Left lobe of liver (tissue), 2 donors: ENCODE measurements at regions not wholly inside any gene's neighbourhood (a gene's known extent, or its start where the extent isn't known, plus 50 kb on each side); places are given as distances from the start of the nearest gene placed in this dataset.

Experiments used
- ATAC-seq: fragments of 200-7000 bp; cut with Tn5 transposase; one replicate; pipeline ENCODE4 v1.9.1; 2020; ENCODE audit warnings: mild to moderate bottlenecking, moderate library complexity
- DNase-seq: peaks from one replicate; pipeline ENCODE4 v3.0.0-alpha.2; 2020; ENCODE audit warnings: low spot score
- donor health status: DM: no; HTN: no; CAD: no; lungs with moderate emphysema.
- donor health status: DM: no; HTN: yes; CAD: no.

GRCh38 chr10:108749042-108749441, 1174.3 kb downstream of the XPNPEP1 start:
- ATAC-seq (no peak), DNase-seq (no peak)

GRCh38 chr10:108736111-108736510, 1187.2 kb downstream of the XPNPEP1 start:
- DNase-seq (no peak), ATAC-seq (no peak)

- no peak for DNase-seq
- no peak for ATAC-seq
Observed at GRCh38 chr10:108735380-108735779, 1187.9 kb downstream of the XPNPEP1 start.

- ATAC-seq, result no peak
Observed at GRCh38 chr10:108721874-108722273, 1201.4 kb downstream of the XPNPEP1 start.

GRCh38 chr10:108716352-108716751, 1207.0 kb downstream of the XPNPEP1 start:
- ATAC-seq (no peak), DNase-seq (no peak)

More at GRCh38 chr10:108721874-108722273, 1201.4 kb downstream of the XPNPEP1 start:
- DNase-seq, result no peak

DNA sequence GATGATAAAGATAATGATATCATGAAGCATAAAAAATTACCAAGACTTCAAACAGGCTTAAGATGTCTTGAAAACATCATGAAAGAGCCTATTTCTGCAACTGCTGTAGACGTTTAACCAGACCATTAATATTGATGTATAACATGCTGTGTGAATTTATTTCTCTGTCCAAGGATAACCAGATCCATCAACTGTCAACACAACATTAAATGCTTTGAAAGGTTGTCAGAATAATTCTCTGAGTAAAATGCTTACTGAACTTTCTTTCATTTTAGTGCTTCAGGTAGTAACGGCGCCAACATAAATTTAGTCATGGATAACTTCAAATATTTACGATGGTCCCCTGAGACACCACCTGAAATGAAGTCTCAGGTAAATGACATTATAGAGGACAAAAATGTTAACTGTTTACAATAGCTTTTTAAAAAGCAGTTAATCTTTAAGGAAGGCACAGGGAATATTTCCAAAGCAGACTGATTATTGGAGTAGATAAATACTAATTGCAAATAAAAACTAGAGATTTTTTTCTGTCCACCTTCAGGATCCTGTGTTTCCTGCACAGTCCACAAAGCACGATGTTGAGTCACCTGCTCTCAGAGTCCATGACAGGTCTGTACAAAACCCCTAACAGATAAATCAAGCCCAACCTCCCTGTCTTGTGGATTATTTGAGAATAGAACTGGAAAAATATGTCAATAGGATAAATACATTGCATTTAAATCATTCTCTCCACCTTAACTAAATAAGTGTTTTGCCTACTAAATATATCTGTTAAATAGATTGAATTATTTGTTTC, 1213.2 kb downstream of the XPNPEP1 start:
- DNase-seq (no peak), ATAC-seq (no peak)

- no peak for ATAC-seq
- DNase-seq, result no peak
Observed at GRCh38 chr10:108708363-108708762, 1214.9 kb downstream of the XPNPEP1 start.

DNA sequence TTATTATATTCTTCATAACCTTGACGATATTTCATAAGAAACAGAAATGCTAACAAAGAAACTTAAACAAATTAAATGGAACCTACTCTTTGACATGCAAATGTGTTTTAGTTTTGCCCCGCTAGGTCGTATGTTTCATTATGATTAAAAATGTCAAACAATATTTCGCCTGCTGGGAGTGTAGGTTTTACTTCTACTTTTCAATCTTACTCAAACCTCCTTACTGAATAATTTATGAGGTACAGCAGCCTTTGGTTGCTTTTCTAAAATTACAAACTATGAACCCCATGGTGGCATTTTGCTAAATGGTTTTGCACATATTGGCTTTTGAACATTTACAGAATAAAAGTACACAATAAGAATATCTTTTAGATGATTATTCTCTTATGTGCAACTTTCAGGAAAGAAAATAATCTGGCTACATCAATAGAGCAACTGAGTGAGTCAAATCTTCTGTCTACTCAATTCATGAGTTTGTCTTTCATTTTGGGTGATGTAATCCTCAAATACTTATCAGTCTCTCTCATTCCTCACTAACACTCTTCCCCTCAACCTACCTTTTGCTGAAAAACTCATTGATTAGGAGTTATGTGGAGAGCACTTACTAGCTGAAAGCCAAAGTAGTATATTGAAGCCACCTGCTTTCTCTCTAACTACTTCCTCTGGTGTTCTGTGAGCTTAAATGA, 1226.4 kb downstream of the XPNPEP1 start:
- ATAC-seq, result no peak
- DNase-seq, result no peak

GRCh38 chr10:108691126-108691525, 1232.2 kb downstream of the XPNPEP1 start:
- DNase-seq (no peak), ATAC-seq (no peak)

DNA sequence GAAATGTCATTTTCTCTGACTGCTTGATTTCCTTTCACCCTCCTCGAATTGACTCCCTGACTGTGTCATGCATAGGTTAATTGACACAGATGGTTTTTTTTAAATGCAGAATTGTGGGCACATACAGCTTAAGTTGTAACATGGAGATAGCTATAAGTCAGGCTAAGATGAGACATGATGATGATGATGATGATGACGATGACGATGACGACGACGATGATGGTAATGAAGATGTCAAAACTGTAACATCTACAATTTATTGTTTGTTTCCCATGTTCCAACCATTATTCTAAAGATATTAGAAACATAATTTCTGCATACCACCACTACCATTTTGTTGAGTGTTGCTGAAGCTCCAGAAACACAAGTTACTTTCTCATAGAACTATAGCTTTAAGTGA, 1232.8 kb downstream of the XPNPEP1 start:
- DNase-seq, result no peak
- no peak for ATAC-seq

GRCh38 chr10:108689891-108690290, 1233.4 kb downstream of the XPNPEP1 start:
- DNase-seq (no peak), ATAC-seq (no peak)

GRCh38 chr10:108688314-108688713, 1235.0 kb downstream of the XPNPEP1 start:
- no peak for DNase-seq

GRCh38 chr10:108685863-108686531, 1237.3 kb downstream of the XPNPEP1 start:
- ATAC-seq, result no peak

More at GRCh38 chr10:108688314-108688713, 1235.0 kb downstream of the XPNPEP1 start:
- ATAC-seq, result no peak

GRCh38 chr10:108684431-108684830, 1238.9 kb downstream of the XPNPEP1 start:
- DNase-seq, result no peak
- ATAC-seq, result no peak

More at GRCh38 chr10:108685863-108686531, 1237.3 kb downstream of the XPNPEP1 start:
- no peak for DNase-seq

- ATAC-seq (no peak), DNase-seq (no peak)
Observed at GRCh38 chr10:108673741-108674140, 1249.6 kb downstream of the XPNPEP1 start.

DNA sequence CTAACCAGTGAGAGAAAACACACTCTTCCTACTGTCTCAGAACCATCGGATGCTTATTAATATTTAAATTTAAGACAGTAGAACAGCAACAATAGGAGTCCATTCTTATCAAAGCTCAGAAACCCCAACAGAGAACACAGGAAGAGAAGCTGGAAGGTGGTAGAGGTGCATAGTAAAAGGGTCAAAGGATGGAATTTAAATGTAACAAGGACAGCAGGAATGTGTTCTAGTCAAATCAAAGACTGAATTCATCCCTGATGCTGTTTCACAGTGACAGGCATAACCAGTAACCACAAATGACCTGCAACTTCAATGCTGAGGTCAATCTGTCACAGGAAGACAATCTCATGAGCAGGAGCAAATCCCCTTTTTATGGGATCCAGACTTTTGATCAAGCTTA, 1259.7 kb downstream of the XPNPEP1 start:
- no peak for ATAC-seq
- DNase-seq, result no peak

- ATAC-seq, result no peak
Observed at GRCh38 chr10:108662975-108663374, 1260.3 kb downstream of the XPNPEP1 start.

DNA sequence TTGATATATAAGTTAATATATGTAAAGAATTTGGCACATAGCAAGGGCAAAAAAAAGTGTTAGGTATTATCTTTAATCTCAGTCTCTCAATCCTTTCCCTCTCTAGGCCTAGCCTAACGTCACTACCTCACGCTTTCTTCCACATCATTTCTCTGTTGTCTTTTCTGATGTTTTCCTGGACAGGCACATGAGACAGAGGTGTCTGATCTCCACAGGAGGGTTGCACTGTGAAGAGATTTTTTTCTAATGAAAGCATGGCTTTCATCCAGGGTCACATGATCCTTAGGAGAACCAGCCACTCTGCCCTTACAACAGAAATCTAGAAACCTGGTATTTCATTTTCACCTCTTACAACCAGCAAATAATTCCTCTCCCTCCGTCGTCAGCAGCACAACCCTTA, 1268.3 kb downstream of the XPNPEP1 start:
- ATAC-seq, result no peak

More at GRCh38 chr10:108662975-108663374, 1260.3 kb downstream of the XPNPEP1 start:
- DNase-seq, result no peak

DNA sequence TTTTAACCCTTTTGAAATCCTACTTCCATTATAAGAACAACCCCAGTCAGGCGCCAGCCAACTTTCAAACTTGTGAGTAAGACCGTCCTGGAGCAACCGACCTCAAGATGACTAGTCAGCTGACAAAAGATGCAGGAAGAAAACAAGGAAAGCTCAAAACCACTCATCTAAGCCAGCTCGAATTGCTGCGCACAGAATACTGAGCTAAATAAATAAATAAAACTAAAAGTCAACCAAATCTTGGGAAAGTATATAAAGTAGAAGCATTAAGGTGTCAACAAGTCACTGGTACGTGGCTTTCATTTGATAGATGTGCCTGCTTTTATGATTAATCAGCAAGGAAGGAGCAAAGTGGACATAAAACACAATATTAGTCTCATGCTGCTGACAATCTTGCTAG, 1269.8 kb downstream of the XPNPEP1 start:
- ATAC-seq (no peak), DNase-seq (no peak)

More for the DNA sequence above, 1268.3 kb downstream of the XPNPEP1 start:
- no peak for DNase-seq

DNA sequence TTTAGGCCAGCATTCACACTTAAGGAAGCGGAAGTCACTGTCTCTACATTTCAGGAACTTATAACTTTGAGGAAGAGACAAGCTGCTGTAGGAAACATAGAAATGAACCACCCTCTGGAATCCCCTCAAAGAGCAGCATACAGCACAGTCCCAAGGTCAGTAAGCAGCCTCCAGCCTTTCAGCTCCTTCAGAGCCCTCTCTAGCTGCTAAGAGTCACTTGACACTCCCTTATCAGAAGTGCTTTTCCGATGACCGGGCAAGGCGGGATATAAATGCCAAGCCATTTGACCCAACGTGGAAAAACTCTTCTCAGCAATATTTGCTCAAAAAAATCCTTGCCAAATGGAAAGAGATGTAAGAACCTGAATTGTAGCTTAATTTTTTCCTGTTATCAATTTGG, 1284.3 kb downstream of the XPNPEP1 start:
- no peak for ATAC-seq
- no peak for DNase-seq

DNA sequence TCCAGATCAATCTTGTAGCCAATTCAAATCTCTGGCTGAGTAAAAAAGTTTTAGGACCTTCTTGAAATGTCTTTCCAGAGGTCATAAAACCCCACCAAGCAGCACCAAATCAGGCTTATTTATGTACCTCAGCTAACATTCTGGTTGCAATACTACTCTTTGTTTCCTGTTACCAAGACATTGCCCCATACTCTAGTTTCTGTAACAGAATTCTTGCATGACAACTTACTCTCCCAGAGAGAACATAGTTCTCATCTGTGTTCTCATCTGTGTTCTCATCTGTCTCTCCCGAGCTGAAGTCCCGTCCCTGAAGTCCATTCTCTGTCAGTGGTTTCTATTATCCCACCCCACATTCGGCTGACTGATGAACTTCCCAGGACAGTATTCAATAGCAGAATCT, 1285.1 kb downstream of the XPNPEP1 start:
- DNase-seq, result no peak
- no peak for ATAC-seq

GRCh38 chr10:108633046-108633445, 1290.3 kb downstream of the XPNPEP1 start:
- no peak for DNase-seq
- no peak for ATAC-seq
